HG03066 (cell line): ENCODE measurements at regions not wholly inside any gene's neighbourhood (a gene's known extent, or its start where the extent isn't known, plus 50 kb on each side); places are given as distances from the start of the nearest gene placed in this dataset.

Experiments used
- ATAC-seq: cut with Tn5 transposase; IDR thresholded peaks from one replicate; pipeline ENCODE4 v1.9.1; 2021; ENCODE audit warnings: low read depth; ENCODE audit not compliant: unreplicated experiment

- ATAC-seq = no peak
Measured at GRCh38 chr2:226077841-226078240, 678.3 kb downstream of the NYAP2 start.

GRCh38 chr2:226077031-226077430, 677.5 kb downstream of the NYAP2 start:
- no peak for ATAC-seq

- no peak for ATAC-seq
Measured at GRCh38 chr2:226076529-226076928, 677.0 kb downstream of the NYAP2 start.

GRCh38 chr2:226074391-226074790, 674.9 kb downstream of the NYAP2 start:
- no peak for ATAC-seq

- ATAC-seq = no peak
Measured at GRCh38 chr2:226073496-226074160, 674.1 kb downstream of the NYAP2 start.

GRCh38 chr2:226066873-226067272, 667.4 kb downstream of the NYAP2 start:
- ATAC-seq = no peak

- no peak for ATAC-seq
Measured at GRCh38 chr2:226066391-226066790, 666.9 kb downstream of the NYAP2 start.

GRCh38 chr2:226064932-226065570, 665.5 kb downstream of the NYAP2 start:
- no peak for ATAC-seq

GRCh38 chr2:226063704-226064440, 664.4 kb downstream of the NYAP2 start:
- ATAC-seq = no peak

GRCh38 chr2:226059961-226060627, 660.6 kb downstream of the NYAP2 start:
- no peak for ATAC-seq

GRCh38 chr2:226057914-226058313, 658.4 kb downstream of the NYAP2 start:
- no peak for ATAC-seq

GRCh38 chr2:226057365-226057764, 657.9 kb downstream of the NYAP2 start:
- no peak for ATAC-seq

GRCh38 chr2:226052772-226053416, 653.4 kb downstream of the NYAP2 start:
- ATAC-seq = no peak

GRCh38 chr2:226050822-226051221, 651.3 kb downstream of the NYAP2 start:
- no peak for ATAC-seq

GRCh38 chr2:226048611-226049010, 649.1 kb downstream of the NYAP2 start:
- ATAC-seq = no peak

- no peak for ATAC-seq
Measured at GRCh38 chr2:226045080-226045479, 645.6 kb downstream of the NYAP2 start.

GRCh38 chr2:226040344-226040900, 640.9 kb downstream of the NYAP2 start:
- no peak for ATAC-seq

GRCh38 chr2:226037526-226037925, 638.0 kb downstream of the NYAP2 start:
- no peak for ATAC-seq

GRCh38 chr2:226031647-226032501, 632.4 kb downstream of the NYAP2 start:
- no peak for ATAC-seq
